ENCODE measurements at regions not wholly inside any gene's neighbourhood (a gene's known extent, or its start where the extent isn't known, plus 50 kb on each side); places are given as distances from the start of the nearest gene placed in this dataset.

DNA sequence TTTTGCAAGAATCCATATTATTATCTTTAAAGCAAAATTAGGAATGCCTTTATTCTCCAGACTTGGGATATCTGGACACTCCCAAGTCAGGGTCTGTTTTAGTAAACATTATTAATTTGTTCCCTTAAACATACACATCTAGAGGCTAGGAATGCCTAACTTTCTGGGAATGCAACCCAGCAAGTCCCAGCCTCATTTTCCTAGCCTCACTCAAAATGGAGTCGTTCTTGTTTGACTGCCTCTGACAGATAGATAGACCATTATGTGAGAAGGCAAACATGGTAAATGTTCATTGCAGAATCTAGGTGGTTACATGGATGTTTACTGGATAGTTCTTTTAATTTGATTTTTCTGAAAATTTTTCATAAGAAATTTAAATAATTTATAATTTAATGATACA is 54.7 kb upstream of the FOXN2 start:
- Histone ChIP-seq H3K27ac (no peak overlapping the region), H3K4me1 (no peaks in the 10 kb centered on the region), H3K27me3 (no peaks in the 10 kb centered on the region), H3K4me3 (no peak overlapping the region), H3K9me3 (no peaks in the 10 kb centered on the region), H3K36me3 (no peaks in the 10 kb centered on the region)
- ATAC-seq (no peak), DNase-seq (no peak)
- intact Hi-C loops (cut with DNase I) = no loop called here
- no peak for TF ChIP-seq CTCF (IDR thresholded peaks at IDR 0.05)
- no peak for TF ChIP-seq POLR2A (IDR thresholded peaks at IDR 0.05)
- WGBS (ENCODE audit: insufficient coverage, low coverage, low lambda C conversion rate, missing lambda C conversion rate) = 82% methylated on average over 1 of the region's 1 CpG

- H3K27me3 ChIP-seq = no peaks in the 10 kb centered on the region
- WGBS (ENCODE audit: insufficient coverage, low coverage, low lambda C conversion rate, missing lambda C conversion rate) = 100% methylated on average over 1 of the region's 1 CpG
- no peaks in the 10 kb centered on the region for H3K36me3 ChIP-seq
- DNase-seq = no peak
- peaks cover 0 to 11% (median under 1%) of the 10 kb centered on the region in 4 donors for H3K4me1 ChIP-seq
- no peaks in the 10 kb centered on the region for H3K9me3 ChIP-seq
- no peak overlapping the region for H3K4me3 ChIP-seq
- intact Hi-C loops (cut with DNase I) = no loop called here
- no peak overlapping the region for H3K27ac ChIP-seq
- ATAC-seq = no peak
- TF ChIP-seq POLR2A (IDR thresholded peaks at IDR 0.05) = no peak
- no peak for TF ChIP-seq CTCF (IDR thresholded peaks at IDR 0.05)
These were observed 49.9 kb upstream of the FOXN2 start for GRCh38 chr2:48264627-48265026.

Data from right lobe of liver (tissue), 6 donors.